Suprapubic skin (tissue), 3 donors: ENCODE measurements at regions not wholly inside any gene's neighbourhood (a gene's known extent, or its start where the extent isn't known, plus 50 kb on each side); places are given as distances from the start of the nearest gene placed in this dataset.

ENCODE experiments used
- CTCF ChIP-seq, 2 donors: fragments of 200-600 bp in 1 of 2; fragments of 450-650 bp in 1 of 2; sonication (generic) in 1 of 2; IDR thresholded peaks; one replicate each; pipeline ENCODE4 v1.5.1; 2016 to 2019; ENCODE audit warnings: antibody characterized with exemption in 2 of 2, mild to moderate bottlenecking in 1 of 2, moderate library complexity in 1 of 2
- POLR2A ChIP-seq, 2 donors: fragments of 450-650 bp; IDR thresholded peaks; one replicate each; pipeline ENCODE4 v1.6.1; 2017; ENCODE audit warnings: antibody characterized with exemption in 2 of 2, mild to moderate bottlenecking in 2 of 2, moderate library complexity in 2 of 2

- TF ChIP-seq CTCF (IDR thresholded peaks at IDR 0.05): no peak
- TF ChIP-seq POLR2A (IDR thresholded peaks at IDR 0.05): no peak
Observed at GRCh38 chr1:25169610-25170009, 62.7 kb downstream of the SYF2 start.
